AG04449 (cell line): ENCODE measurements at regions not wholly inside any gene's neighbourhood (a gene's known extent, or its start where the extent isn't known, plus 50 kb on each side); places are given as distances from the start of the nearest gene placed in this dataset.

Experiments
- CTCF ChIA-PET: fragments of 350-600 bp; formaldehyde crosslinking; extraction: SDS; loops from one replicate; lab custom pipeline; 2021; ENCODE audit warnings: antibody characterized with exemption; lab: Yijun Ruan, JAX
- POLR2A ChIA-PET: fragments of 400-600, 350-600 bp; formaldehyde crosslinking; extraction: SDS; loops from one replicate; lab custom pipeline; 2020; ENCODE audit warnings: antibody characterized with exemption, inconsistent platforms; lab: Yijun Ruan, JAX
- DNase-seq: peaks from one replicate; pipeline ENCODE4 v3.0.0-alpha.2; 2010; ENCODE audit warnings: low read depth, low spot score
- H3K4me3 ChIP-seq: 2 replicates; pipeline ENCODE4 v1.5.1; 2011; ENCODE audit warnings: low read depth, mild to moderate bottlenecking, control low read depth, low read length
- CTCF ChIP-seq: IDR thresholded peaks from one replicate; pipeline ENCODE4 v1.5.1; 2011; ENCODE audit warnings: mild to moderate bottlenecking, moderate library complexity, low read length, control low read depth, inconsistent platforms; ENCODE audit not compliant: insufficient read depth; ENCODE audit errors: missing control alignments

DNA sequence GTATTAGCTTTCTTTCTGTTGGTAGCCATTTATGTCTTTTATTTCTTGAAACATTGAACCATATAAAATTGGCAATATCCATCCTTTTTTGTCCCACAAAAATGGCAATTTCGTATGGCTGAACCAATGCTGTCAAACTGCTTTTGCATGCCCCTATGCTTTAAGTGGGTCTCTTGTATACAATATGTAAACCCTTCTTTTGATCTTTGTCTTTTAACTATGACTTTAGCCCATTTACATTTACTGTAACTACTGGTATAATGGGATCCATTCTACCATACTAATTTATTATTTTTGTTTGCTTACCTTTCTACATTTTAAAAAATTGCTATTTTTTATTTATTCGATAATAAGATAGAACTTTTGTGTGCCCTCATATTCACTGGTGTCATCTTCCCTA lies 93.4 kb downstream of the TENT4A start:
- ChIA-PET CTCF (no interaction called here), POLR2A (no interaction called here)
- DNase-seq = no peak
- no peak for TF ChIP-seq CTCF
- no peak overlapping the region for H3K4me3 ChIP-seq

DNA sequence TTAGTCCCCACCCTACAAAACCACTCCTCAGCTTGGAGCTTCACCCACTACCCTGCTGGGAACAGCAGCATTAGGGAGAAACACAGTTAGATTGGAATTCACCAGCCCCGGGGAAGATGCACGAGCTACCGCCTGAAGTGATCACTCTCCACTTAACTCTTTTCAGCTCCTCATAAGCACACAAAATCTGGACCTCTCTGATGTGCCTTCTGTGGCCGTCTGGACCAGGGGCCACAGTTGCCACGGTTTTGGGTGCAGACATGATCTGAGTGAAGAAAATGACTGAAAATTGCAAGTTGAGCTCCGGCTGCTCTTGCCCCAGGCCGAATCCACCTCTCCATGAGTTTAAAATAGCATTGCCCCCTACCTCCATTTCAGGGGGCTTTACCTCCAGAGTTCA lies 95.2 kb downstream of the TENT4A start:
- CTCF ChIA-PET = interaction anchor here (1.1 kb wide), 1 partner anchor 11 kb away, joined by 4 read pairs; no protein-coding TSS in a partner anchor
- no peak for TF ChIP-seq CTCF
- no peak for DNase-seq
- no peak overlapping the region for H3K4me3 ChIP-seq
- POLR2A ChIA-PET = no interaction called here

DNA sequence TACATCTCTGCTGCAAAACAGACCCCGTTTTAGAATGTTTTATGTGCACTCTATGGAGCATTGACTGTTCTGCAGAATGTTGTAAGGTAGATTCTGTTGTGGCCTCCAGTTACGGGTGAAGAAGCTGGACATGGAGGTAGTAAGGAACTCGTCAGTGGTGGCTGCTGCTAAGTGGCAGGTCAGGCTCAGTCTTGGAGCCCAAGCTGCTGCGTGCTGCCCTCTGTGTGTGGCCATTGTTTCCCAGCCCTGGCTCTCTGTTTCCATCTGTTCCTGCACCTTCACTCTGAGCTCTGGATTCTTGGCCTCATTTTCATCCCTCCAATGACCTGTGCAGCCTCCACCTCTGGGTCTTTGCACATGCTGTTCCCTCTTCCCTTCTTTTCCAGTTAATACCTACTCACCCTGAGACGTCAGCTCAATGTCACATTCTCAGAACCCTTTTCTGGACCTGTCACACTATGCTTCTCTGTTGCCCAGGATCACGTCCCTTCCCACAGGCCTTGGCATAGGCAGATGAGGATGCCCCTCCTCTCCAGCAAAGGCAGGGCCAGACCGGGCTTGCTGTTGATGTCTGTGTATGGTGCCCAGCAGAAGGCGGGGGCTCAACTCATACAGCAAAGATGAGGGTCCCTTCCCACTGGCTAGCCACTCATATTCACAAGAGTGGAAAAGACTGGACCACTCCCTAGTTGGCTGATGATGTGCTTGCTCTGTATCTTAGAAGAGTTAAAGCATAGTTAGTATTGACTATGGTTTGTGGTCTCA lies 97.6 kb downstream of the TENT4A start:
- CTCF ChIA-PET = interaction anchor here (1.2 kb wide), 1 partner anchor 46 kb away, joined by 3 read pairs; no protein-coding TSS in a partner anchor
- no peak for DNase-seq
- no peak for TF ChIP-seq CTCF

GRCh38 chr5:6812091-6812490 lies 98.9 kb downstream of the TENT4A start:
- POLR2A ChIA-PET = no interaction called here
- TF ChIP-seq CTCF = no peak
- DNase-seq = no peak
- CTCF ChIA-PET = no interaction called here
- H3K4me3 ChIP-seq = no peak overlapping the region

More for the DNA sequence above, 97.6 kb downstream of the TENT4A start:
- POLR2A ChIA-PET = no interaction called here
- no peak overlapping the region for H3K4me3 ChIP-seq

DNA sequence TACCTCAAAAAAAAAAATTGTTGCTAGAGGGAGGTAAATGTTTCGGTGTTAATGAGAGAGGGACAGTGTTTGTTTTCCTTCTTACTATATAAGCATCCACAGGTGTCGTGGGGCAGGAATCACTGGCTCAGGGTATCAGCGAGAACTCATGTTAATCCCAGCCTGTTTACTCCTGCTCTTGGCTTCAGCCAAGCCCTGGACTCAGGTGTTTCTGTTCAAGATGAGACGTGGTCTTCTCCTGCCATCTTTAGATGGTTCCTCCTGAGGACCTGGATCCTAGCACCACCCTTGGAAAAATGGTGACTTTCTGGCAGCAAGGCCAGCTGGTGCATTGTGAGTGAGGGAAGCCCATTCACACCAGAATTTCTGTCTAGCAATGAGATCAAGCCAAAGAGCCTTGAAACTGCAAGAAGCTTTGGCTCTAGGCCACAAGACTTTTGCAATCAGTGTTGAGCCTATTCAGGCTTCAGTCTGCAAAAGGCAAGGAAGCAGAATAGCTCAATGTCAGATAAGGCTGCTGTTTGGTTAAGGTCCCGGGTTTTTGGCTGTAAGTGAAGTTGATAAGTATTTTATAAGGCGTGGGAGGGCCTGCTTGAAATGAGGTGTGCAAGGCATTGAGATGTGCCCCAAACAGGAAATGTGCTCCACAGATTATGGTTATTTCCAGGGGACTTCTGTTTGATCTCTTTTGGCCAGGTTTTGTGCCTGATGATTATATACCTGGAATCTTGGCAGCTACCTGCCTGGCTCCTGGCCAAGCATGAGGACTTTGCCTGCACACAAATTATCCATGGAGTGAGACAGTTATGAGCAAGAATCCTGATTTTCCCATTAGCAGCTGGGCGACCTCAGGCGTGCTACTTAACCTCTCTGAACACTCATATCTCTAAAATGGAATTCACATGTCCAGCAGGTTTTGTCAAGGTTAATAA lies 99.8 kb downstream of the TENT4A start:
- DNase-seq = no peak
- ChIA-PET CTCF (no interaction called here), POLR2A (interaction anchor here (0.6 kb wide), 1 partner anchor 20 kb away, joined by 3 read pairs; no protein-coding TSS in a partner anchor)
- no peak overlapping the region for H3K4me3 ChIP-seq
- TF ChIP-seq CTCF = no peak

DNA sequence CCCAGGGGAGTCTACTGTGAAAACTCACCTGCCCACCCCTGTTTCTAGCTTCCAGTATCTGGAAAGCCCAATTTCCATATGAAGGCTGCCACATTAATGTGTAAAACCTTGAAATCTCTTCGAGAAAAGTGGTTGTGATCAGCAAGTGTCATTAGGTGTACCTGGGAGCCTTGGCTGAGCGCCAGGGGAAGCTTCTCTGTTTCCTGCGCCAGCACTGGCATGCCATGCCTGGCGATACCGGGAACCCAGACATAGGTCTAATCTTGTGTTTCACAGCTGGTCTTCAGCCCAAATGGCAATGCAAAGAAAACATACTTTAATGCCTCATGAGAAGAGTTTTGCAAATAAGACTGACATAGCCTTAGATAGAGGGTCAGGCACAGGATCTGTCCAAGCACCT lies 101.6 kb downstream of the TENT4A start:
- ChIA-PET POLR2A (no interaction called here), CTCF (no interaction called here)
- no peak for TF ChIP-seq CTCF
- no peak for DNase-seq
- no peak overlapping the region for H3K4me3 ChIP-seq
